Suppressor macrophage treated with lipopolysaccharide for 4 hours (primary cell): ENCODE measurements at regions not wholly inside any gene's neighbourhood (a gene's known extent, or its start where the extent isn't known, plus 50 kb on each side); places are given as distances from the start of the nearest gene placed in this dataset.

Source experiments
- DNase-seq: peaks from one replicate; pipeline ENCODE4 v3.0.0-alpha.2; 2020

DNA sequence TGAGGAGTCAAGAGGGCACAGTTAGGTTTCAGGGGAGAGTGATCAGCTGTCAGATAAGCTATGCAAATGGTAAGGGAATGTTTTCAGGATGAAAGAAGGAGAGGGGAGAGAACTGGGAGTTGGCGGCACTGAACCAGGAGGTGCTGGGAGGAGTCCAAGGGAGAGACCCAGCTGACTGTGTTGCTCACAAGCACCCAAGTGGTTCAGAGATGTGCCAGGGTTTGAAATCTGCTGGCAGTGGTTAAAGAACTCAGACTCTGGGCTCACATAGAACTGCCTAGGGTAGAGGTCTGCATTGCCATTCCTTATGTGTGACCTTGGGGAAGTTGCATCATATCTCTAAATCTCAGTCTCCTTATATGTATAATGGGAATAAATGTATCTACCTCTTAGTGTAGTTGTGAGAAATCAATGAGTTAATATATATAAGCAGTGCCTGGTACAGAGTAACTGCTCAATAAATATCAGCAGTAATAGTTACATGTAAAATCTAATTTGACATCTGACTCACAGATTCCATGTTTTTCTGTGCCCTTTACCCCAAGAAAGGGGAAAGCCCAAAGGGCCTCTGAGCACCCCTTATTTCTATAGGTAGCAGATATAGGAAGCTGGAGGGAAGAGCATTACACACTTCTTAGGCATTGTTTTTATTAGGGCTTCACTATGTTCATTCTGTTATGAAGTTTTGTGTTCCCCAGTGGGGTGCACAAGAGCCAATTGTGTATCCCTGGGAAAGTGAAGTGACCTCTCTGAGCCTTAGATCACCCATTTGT lies 66.9 kb upstream of the SESN3 start:
- no peak for DNase-seq

DNA sequence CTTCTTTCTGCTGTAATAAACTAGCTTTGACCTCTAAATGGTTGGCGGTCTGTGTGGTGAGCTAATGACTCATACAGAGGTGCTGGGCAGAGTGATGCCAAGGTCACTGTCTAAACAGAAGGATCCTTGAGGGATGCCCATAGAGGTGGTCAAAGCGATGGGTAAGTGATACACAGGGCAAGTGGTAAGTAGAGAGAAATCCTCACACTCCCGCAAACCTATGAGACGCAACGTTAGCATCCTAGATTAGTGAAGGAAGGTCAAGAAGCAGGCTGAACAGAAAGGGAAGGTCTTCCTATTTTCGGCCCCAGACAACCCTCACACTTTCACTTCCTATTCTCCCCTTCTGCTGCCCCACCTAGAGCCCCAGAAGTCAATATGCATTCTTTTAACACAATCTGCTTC lies 65.6 kb upstream of the SESN3 start:
- peak; percentile 45 for DNase-seq

DNA sequence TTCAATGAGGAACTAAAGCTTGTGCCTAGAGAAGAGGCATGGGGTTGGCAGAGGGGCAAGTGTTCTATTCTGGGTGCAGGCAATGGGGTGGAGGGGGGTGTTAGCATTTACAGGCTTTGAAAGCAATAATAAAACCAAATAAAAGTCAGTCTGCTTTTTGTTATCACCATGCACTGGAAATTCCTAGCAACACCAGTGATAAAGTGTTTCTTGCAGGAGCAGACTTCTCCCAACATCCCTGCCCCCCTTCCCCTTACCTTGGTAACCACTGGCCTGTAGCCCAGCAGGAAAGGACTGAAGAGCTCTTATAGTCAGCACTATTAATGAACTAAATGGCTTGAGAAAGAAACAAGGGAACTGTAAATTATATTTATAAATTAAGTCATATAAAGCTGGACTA lies 65.2 kb upstream of the SESN3 start:
- DNase-seq: no peak

DNA sequence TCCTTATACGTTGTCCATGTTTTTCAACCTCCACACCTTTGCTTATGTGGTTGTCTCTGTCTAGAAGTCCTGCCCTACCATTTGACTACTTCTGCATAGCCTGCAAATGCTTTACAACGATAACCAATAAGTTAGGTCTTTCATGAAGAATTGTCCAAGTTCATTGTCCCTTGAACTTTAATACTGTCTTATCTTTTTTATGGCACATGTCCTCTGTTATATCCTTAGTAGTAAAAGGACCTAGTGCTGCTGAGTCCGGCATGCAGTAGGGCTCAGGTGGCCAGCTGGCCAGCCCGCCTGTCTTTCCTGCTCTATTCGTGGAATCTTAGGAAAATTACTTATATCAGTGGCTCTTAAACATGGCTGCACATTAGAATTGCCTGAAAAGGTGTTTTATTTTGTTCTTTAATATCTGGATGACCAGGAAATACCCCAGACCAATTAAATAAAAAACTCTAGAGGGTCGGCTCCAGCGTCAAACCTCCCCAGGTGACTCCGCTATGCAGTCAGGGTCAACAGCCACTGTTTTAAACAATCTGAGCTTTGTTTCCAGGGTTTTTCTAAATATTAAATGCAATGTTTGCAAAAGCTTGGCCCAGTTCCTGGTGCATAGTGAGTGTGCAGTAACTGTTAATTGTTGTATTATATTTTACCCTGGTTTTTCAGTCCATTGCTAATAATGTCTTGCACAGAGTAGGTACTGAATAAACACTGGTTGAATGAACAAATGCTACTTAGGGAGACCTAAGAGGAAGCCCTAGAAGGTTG lies 64.6 kb upstream of the SESN3 start:
- no peak for DNase-seq

DNA sequence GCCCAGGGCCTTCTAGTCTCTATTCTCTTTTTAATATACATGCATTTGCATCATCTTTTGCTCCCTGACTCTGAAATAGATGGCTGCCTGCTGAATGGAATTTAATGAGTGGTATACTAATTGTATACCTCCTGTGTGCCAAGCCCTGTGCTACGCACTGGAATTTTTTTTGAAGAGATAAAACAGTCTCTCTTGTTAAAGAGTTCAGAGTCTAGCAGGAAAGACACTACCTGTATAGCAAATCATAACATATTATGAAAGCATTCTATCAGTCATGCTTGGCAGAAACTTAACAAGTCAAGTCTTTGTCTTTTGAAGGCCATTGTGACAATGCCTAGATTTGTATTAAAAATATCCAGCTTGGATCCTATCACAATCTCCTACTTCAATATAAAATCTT lies 63.7 kb upstream of the SESN3 start:
- DNase-seq: no peak

DNA sequence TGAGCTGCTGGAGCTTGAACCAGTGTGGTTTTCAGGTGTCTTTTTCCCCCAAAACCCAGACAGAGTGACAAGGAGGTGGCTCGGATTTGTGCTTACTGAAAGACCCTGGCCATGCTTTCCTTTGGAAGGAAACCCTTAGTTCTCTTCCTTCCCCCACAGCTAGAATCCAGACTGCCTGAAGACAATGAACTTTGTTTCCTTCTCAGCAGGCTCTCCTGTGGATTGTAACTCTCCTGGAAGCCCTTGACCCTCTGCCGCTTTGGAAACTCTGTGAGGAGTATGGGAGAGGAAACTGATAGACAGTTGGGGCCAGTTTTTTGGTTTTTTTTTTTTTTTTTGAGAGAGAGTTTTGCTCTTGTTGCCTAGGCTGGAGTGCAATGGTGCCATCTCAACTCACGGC lies 62.1 kb upstream of the SESN3 start:
- DNase-seq: no peak

DNA sequence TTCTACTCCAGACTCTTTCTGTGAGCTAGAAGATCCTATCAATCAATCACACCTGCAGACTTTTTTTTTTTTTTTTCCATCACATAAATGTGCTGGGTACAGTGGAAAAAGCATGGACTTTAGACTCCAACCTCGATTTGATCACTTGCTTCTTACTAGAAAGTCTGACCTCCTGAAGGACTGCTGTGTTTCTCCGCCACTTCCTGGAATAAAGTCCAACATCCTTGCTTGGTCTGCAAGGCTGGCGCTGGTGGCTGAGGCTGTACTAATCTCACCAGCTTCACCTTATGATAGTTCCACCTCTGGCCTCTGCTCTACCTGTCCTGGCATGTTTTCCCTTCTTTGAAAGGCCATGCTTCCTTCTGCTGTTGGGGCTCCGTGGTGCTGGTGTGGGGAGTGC lies 60.9 kb upstream of the SESN3 start:
- no peak for DNase-seq

DNA sequence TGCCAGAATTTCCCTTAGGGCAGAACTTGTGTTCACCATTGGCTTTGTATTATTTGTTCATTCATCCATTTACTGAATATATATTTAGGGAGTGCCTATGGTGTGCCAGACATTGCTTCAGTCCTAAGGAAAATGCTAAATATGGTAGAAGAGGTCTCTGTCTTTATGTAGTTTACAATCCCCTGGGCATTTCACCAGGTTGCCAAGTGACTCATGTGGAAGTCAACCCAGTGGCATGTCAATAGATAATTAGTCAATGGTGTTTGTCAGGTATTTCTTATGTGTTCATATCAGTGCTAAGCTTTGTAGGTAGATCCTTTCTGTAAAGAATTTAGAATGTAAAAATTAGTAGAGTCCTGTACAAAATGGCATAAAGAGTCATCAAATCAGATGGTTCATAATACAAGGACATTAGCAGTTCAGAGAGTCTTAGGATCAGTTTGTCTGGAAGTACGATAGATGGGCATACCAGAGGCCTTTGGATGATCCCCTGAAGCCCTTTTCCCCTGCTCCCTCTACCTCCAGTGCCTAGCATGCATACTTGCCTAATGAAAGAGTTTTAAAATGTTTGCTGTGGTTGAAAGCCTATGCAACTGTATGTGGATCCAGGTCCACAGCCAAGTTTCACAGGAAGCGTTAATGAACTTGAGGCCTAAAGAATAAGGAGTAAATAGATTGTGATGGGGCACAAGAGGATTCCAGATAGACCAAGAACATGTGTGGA lies 58.5 kb upstream of the SESN3 start:
- no peak for DNase-seq

DNA sequence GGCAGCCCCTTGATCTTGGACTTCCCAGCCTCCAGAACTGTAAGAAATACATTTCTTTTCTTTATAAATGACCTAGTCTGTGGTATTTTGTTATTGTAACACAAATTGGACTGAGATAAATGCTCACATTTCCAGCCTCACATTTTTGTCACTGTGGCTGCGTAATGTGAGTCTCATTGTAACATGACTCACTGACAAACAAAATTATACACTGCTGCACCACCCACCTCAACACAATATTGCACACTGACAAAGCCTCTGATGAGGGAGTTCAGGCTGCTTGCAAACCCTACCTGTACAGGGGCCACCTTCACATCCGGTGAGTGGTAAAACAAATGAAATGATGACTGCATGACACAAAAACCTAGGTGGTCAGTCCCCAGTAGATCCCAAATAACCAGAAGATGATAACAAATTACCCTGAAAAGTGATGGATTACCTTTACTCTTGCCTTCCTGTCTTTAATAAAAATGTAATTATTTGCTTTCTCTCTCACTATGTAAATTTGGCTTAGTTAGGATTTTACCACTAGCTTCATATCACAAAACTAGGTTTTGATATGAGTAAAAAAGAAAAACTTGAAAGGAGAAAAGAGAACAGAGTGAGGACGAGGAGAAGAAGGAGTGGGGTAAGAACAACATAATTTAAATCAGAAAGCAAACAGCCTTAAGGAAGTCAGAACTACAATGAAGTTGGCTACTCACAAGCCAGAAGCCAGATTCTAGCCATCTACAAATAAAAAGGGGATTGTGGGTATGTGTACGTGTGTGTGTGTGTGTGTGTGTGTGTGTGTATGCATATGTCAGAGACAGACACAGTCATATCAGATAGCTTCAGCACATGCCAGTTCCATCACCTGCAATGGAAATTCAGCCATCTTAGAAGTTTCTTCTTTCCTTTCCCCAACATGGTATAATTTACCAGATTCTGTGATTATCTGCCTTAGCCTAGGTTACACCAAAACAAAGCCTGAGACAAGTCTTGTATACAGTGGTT lies 53.4 kb upstream of the SESN3 start:
- DNase-seq: no peak

DNA sequence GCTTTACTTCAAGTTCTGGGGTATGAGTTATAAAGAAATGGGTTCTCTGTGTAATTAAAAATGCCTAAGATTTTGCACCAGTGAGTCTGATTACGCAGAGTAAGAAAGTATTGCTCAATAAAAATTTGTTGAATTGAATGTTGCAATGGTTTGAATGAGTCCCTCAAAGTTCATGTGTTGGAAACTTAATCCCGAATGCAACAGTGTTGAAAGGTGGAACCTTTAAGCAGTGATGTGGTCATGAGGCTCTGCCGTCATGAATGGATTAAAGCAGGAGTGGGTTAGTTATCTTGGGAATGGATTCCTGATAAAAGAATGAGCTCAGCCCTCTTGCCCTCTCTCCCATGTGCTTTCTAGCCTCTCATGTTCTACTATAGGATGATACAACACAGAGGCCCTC lies 52.6 kb upstream of the SESN3 start:
- DNase-seq: peak; percentile 58

DNA sequence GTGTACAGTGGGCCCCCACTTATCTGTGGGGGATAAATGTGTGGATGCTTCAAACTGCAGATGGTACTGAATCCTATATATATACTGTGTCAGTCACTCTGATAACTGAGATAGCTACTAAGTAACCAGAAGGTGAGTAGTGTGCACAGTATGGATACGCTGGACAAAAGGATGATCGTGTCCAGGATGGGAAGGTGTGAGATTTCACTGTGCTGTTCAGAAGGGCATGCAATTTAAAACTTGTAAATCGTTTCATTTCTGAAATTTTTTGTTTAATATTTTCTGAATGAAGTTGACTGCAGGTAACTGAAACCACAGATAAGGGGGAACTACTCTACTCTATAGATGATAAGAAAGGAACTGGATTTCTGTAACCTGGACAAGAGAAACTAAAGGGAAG lies 52.1 kb upstream of the SESN3 start:
- no peak for DNase-seq

DNA sequence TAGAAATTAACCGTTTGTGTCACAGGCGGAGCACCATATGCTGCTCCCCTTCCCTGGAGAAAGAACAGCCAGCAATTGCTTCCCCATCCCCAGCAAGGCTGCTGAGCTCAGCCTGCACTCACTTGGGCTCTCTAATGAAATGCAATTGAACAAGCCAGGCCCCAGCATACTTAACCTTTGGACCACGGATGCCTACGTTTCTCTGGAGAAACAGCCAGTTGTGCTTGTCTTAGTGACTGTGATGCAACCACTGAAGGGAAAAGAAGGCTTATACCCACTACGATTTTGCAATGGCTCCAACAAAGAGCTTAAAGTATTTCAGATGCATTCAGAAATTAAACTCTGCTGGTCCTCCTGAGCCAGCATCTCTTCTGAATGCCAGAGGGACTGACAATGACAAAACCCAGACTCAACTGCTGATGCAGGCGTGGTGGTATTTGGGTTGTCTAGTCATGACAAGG lies 51.3 kb upstream of the SESN3 start:
- peak; percentile 29 for DNase-seq
